ENCODE measurements at regions not wholly inside any gene's neighbourhood (a gene's known extent, or its start where the extent isn't known, plus 50 kb on each side); places are given as distances from the start of the nearest gene placed in this dataset.

DNA sequence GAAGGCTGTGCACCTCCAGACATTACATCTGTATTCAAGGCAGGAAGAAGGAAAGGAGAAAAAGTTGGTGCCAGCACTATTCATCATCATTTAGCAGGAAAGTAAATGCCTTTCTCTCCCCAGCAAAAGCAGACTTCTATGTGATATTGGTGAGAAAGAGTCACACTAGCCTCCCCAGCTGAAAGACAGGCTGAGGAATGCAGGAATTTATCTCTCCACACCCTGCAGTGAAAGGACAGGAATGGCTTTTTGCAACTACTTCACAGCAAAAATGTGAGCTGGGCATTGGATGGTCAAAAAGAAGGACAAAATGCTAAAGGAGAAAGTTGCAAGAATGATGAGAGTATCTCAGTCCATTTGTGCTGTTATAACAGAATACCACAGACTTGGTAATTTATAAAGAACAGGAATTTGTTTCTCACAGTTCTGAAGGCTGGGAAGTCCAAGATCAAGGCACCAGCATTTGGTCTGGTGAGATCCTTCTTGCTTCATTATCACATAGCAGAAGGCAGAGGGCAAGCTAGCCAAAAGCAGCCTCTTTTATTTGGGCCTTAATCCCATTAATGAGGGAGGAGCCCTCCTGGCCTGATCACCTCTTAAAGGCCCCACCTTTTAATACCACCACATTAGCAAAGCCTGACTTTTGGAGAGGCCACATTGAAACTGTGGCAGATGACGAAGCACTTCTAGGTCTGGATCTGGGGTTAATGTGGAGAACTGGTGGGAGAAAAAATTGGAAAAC lies 388.1 kb upstream of the SLC14A2 start:
- no peak for DNase-seq

DNA sequence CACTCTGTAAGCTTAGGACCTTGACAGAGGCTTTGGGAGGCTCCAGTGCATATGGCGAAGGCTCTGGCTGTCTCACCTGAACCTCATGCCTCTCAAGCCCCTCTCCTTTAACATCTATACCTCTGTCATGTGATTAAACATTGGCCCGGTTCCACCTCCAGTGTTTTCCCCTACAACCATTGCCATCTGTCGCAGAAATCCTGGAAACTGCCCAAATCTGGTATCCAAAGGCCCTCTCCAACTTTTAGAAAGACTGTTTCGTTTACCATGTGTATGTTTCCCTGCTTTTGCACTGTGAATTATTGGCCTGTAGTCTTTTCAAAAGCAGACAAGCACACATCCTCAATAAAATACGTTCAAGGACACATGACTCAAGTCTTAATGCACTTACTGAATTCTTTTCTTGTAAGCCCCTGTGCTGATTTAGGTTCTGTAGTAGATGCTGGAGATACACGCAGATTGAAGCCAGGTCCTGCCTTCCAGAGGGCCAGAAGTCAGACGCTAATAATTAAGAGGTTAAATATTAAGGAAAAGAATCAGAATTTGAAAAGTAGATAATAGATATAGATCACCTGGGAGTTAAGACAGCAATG lies 386.4 kb upstream of the SLC14A2 start:
- no peak for DNase-seq

DNA sequence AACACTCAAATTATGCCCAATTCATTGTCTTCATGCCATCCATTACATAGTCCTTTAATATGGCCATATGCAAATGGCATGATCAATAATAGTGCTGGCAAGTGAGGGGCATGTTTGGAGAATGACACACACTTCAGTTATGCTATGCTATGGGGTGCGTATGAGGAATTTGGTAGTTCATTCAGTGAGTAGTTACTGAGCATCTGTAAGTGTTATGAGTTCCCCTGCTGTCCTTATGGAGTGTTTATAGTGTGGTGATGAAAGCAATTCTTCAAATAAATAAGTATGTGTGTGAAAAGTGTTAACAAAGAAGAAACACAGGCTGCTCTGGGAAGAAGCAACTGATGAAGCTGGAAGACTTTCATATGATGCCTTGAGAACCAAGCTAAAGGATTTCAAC lies 383.7 kb upstream of the SLC14A2 start:
- DNase-seq: no peak

DNA sequence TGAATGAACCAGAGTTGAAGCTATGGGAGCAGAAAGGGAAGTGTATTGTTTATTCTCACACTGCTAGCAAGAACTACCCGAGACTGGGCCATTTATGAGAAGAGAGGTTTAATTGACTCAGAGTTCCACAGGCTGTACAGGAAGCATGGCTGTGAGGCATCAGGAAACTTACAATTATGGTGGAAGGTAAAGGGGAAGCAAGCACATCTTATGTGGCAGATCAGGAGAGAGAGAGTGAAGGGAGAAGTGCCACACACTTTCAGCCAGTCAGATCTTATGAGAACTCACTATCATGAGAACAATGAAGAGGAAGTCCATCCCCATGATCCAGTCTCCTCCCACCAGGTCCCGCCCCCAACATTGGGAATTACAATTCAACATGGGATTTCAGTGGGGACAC lies 383.2 kb upstream of the SLC14A2 start:
- DNase-seq: no peak

DNA sequence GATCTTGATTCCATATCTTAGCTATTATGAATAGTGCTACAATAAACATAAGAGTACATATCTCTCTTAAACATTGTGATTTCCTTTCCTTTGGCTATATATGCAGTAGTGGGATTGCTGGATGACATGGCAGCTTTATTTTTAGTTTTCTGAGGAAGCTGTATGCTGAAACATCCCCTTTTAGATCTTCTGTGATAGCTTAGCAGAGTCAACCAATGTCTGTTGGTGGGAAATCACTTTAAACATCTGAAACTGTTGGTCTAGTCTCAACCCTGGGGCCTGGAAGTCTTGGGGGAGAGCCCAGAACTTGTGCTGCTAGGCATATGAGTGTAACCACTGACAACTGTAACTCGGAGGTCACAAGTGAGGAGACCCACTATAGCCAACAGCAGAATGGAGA lies 378.6 kb upstream of the SLC14A2 start:
- DNase-seq: no peak

DNA sequence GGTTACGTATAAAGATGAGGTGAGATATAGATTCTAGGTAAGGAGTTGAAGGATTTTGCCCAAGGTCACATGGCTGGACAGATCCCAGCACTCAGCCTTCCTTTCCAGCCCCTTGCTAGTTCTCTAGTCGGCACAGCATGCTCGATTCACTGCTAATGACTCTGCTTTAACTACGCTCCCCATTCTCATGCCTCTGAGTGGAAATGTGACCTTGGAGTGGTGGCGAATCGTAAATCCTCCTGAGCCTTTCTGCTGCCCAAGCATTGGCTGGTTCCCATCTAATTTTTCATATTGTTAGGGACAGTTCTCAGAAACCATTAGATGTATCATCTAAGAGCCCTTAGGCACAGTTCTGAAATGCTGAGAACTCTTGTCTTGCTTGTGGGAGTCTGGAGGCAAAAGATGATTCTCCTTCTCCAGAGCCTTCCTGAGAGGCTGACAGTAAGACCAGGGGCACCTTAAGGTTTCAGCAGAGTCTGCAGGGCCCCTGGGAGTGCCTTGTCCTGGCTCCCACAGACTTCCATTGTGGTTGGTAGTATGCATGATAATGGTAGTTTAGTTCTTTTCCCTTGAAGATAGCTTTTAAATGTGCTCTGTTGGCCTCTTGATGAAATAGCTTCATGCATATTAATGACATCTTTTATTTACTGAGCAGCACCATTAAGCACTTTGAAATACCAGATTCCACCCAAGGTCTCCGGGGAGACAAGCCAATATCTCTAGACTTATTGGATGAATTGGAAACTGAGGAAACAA lies 377.8 kb upstream of the SLC14A2 start:
- DNase-seq: no peak

DNA sequence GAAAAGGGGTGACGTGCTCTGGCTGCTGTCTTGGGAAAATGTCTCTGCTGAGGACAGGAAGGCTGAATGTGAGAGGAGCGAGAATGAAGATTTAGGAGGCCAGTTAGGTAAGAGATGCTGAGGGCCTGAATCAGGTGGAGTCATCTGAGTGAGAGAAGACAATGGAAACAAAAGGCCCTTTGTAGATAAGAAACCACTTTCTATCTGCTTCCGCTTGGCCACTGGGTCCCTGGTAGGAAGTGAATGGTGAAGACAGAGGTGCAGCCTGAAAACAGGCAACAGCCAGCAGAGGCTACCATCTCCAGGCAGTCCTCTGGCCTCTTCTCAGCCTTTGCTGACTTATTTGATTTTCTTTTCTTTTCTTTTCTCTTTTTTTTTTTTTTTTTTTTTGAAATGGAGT lies 374.0 kb upstream of the SLC14A2 start:
- no peak for DNase-seq

DNA sequence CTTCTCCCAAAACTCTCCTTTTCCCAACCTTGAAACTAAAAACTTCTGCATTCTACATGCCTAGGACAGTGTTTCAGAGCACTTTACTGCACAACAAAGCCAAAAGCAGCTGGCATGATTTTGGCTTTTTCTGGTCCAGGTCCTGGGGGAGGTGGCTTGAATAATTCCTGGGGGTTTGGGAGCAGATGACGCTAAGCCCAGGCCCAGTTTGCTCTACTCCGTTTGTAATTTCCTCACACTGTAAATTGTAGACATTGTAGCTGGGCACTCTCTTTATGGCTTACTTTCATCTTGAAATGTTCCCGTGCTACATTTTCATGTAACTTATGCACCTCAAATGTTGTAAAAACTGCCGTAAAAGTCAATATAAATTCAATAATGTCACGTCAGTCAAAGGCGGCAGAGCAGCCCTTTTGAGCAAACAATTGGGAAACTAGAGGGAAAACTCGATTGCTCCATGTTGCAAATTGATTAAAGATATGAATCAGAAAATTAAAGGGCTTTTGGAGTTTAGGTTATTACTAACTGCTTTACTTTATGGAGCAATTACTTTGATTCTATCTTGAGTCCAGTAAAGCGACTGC lies 373.2 kb upstream of the SLC14A2 start:
- no peak for DNase-seq

DNA sequence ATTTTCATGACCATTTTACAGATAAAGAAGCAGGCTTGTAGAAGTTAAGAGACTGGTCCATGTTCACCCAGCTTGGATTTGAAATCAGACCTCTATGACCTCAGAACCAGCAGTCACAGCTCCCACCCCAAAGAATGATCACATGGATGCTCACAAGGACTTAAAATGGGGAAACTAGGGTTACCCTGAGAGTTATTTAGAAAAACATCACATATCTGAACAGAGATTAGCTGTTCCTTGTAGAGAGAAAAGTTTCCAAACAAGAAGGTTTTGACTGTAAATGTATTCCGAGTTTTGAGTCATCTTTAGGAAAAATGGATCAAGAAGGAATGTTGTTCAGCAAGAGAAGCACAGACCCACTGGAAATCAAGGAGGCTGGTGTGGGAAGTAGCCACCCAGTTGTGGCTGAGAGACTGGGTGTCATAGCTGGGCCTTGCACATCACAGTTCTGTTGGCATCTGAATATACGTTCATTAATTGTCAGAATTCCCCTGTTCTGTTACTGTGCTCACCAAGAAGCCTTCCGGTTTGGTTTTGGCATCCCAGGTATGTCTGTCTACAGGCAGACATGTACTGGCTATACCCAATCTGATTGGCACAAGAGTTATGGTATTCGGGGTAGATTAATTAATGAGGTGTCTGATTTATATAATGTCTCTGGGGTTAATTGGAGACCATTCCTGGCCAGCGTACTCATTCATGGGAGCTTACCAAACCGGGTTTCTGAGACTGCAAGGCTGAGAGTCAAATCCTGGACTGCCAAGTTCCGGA lies 371.8 kb upstream of the SLC14A2 start:
- DNase-seq: no peak

DNA sequence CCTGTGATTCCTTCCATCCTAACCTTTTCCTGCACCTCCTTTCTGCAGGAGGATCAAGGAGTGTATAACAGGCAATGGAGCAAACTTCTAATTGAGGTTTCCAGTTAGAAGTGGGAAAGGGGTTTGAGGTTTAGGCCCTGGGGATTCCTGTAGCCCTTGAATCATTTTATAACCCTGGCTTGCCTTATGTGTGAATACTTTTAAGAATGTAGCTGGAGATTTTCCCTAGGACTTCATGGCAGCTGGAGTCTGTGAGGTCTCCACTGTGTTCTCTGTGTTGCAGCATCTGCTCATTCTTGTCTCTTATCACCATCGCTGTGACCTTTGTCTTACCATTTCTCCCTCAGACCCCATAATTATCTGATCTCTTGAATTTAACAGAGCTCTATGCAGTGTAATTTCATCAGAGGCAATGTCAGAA lies 370.2 kb upstream of the SLC14A2 start:
- DNase-seq: no peak

DNA sequence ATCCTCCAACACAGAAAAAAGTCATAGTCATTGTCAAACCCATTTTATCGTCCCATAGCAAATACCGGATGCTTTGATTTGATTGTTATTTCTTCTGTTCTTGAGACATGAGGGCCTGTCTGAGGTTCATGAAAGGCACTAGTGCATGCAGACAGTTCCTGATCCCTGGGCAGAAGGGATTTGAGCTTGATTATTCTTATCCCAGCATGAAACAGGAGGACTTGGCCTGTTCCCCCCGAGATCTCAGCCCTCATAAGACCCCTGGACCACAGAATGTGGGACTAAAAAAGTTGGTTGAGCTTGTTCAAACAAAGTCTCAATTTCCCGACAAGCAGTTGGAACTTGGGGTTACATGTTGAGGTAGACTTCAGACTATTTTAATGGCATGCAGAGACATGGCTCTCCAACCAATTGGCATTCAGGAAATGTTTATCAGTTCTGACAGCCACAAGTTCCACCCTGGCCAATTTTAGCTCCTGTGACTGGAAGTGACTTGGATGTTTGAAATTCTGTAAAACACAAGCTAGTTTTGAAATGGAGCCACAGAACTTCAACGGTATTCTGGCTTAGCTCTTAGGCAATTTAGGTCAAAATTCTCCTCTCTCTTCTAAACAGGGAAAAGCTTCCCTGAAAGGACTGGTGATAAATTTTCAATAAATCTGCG lies 366.9 kb upstream of the SLC14A2 start:
- DNase-seq: peak; percentile 17

DNA sequence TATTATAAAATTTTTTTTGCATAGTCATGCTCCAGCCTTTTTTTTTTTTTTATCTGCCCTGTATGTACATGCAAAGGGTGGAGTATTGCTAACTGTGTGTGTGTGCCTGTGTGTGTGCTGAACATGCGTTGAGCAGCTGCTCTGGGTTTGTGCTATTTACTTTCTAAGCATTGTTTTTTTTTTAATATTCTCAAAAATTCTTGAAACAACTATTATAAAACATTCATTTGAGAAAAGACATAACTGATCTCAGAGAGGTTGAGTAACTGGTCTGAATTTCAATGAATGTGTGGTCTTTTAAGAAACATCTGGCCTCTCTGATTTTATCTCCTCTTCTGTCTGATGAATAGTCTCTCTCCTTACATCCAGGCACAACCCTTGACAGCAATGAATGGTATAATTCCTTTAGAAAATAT lies 366.0 kb upstream of the SLC14A2 start:
- DNase-seq: no peak

DNA sequence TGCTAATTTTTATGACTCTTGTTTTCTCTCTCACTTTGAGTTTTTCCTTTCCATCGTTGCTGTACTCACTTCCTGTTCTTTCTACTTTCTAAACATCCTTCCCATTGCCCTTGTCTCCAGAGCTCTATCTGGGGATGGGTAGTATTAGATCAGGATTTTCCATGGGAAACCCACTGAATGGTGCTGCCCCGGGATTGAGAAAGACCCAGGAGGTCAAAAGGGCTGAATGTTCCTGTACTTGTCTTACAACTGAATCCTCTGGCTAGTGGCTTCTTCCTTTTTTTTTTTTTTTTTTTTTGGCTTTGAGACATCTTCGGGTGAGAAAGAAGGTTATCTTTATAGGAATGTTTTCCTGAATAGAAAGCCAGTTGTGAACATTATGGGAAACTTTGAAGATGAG lies 364.8 kb upstream of the SLC14A2 start:
- DNase-seq: no peak

DNA sequence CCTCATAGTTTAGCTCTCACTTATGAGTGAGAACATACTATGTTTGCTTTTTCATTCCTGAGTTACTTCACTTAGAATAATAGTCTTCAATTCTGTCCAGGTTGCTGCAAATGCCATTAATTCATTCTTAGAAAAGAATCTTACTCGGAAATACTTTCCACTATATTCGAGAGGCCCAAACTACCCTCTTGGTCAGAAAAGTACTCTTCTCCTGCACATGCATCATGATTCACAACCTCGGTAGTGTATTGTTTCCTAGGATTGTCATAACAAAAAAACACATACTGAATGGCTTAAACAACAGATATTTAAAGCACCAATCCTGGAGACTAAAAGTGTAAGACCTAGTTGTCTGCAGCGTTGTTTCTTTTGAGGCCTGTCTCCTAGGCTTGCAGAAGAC lies 364.0 kb upstream of the SLC14A2 start:
- no peak for DNase-seq

DNA sequence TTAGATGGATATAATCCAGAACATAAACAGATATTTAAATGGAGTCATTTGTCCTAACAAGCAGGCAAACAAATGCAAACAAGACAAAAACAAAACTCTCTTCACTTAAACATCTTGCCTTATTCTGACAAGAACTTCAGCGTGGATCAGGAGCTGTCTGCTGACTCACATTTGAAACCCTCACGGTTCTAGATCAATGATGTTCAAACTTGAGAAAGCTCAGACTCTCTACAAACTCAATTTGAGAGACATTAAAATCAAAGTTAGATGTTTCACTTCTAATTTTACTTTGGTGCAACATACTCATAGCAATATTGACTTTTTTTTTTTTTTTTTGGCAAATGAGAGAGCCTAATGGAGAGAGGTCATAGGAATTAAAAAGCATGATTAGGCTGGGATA lies 362.8 kb upstream of the SLC14A2 start:
- DNase-seq: no peak

DNA sequence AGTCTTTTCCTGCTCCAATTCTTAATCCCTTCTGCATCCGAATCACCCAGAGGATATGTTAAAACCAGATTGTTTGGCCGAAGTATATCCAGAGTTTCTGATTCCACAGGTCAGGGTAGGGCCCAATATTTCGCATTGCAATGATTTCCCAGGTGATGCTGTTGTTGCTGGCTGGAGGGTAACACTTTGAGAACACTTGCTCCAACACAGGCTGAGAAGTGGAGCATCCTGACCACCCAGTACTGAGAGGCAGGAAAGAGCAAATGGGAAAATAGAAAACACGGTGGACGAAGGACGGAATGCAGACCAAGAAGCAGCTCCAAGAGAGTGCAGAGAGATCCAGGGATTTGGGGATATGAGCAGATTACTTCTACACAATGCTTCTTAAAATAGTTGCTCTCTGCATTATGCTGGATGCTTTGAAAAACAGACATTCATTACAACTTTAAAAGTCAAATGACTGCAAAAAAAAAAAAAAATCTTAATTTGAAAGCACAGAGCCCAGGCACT lies 362.2 kb upstream of the SLC14A2 start:
- peak; percentile 38 for DNase-seq

DNA sequence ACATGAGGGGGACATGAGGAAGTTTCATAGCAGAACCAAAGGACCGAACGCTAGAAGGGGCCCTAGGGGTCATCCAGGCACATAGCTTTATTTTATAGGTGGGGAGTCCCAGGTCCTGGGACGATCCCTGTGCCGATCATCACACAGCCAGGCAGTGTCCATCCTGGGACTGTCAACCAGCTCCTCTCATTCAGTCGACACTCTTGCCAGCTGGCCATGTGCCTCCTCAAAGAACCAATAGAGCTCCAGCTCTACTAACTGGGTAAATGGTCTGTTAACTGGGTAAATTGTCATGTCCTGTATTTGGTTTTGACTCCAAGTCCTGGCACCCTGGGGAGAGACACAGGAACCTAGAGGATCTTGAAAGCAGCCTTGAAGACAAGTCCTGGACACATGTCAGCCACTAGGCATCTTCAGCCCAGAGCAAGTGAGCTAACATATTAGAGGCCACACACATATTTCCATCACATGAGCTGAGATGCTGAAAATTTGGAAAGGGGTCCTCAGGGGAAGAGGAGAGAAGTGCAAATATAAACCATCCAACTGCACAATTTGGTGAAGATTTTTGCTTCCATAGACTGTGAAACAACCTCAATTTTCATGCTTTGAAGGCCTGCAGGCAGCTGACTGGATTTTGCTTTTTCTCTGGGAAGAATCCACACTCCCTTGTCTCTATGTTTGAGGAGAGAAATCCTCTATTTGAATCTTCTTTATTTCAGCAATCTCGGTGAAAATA lies 361.1 kb upstream of the SLC14A2 start:
- DNase-seq: peak; percentile 9

DNA sequence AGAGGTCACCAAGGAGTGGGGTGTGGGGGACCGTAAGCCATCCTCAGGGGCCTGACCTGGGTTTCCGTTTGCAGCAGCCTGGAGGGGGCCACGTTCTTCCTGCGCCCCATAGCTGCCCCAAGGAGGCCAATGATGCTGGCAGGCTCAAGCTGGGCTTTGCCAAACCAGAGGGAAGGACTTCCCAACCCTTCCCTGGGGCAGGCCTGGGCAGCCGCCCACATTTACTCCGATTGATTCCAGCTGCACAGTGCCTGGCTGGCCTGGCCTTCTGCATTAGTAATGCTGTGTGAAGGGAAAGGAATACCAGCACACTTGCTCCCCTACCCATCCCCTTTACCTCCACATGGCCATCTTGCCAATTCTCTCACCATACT lies 360.6 kb upstream of the SLC14A2 start:
- peak; percentile 23 for DNase-seq

DNA sequence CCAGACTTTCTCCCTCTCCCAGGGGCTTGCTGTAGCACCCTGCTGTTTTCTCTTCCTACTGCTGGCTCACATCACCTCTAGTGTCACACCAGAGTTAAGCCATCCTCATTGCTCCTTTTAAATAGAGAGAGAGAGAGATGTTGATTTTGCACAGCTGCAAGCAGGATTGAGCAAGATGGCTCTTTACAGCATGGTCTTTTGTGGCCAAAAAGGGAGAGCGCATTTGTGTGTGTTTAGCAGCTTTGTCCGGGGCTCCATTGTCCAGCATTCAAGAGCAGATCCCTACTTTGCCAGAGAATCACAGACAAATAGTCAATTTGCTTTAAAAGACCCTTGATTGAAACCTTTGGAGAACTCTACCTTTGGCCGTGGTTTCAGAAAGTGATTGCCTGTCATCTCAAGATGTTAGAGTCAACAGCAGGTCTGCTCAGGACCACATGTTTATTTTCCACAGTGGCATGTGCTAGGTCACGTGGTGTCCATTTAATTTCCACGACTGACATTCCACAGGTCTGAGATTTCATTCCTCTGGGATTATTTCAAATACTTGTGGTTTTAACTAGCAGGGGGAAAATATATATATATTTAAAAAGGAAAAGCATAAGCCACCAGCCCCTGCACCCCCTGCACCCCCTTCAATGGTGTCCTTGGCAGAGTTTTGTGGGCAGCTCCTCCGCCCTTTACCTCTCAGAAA lies 359.9 kb upstream of the SLC14A2 start:
- DNase-seq: peak; percentile 48

DNA sequence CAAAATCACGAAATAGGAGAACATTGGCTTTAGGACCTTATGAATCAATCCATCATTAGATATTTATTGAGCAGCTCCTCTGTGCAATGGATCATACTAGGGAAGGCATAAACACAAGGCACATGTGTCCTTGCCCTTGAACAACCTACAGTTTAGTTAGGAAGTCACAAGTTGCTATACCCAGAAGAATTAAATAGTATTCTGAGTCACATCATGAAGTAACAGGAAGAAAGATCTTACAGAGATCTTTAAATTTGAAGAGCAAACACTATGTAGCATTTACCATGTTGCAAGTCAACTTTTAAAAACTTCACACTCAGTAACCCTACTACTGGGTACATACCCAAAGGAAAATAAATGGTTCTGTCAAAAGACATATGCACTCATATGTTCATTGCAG lies 355.2 kb upstream of the SLC14A2 start:
- no peak for DNase-seq
